Endothelial cell of umbilical vein (primary cell): ENCODE measurements at regions not wholly inside any gene's neighbourhood (a gene's known extent, or its start where the extent isn't known, plus 50 kb on each side); places are given as distances from the start of the nearest gene placed in this dataset.
"Not testable (repeated sequence)": the region's sequence is repeated elsewhere in the genome, so short reads cannot be mapped to it uniquely, and the experiment has no call there.

ENCODE experiments used
- CTCF ChIP-seq, 2 donors: IDR thresholded peaks; 1 replicate in 1 of 2; 2 replicates in 1 of 2; pipeline ENCODE4 v1.5.1; 2011; ENCODE audit warnings: low read length in 2 of 2, mild to moderate bottlenecking in 2 of 2, moderate library complexity in 2 of 2, control low read depth in 1 of 2, inconsistent platforms in 1 of 2, low read depth in 1 of 2; ENCODE audit not compliant: insufficient read depth in 1 of 2; ENCODE audit errors: extremely low read depth in 1 of 2
- EZH2 ChIP-seq: IDR thresholded peaks from 2 replicates; pipeline ENCODE4 v1.6.1; 2012; ENCODE audit warnings: borderline replicate concordance, low read depth, mild to moderate bottlenecking, moderate library complexity, low read length, inconsistent platforms; ENCODE audit not compliant: severe bottlenecking
- JUN ChIP-seq: IDR thresholded peaks from 2 replicates; pipeline ENCODE4 v1.6.1; 2011; ENCODE audit warnings: borderline replicate concordance, low read depth; ENCODE audit not compliant: insufficient read length, insufficient read depth
- MAX ChIP-seq: IDR thresholded peaks from 2 replicates; pipeline ENCODE4 v1.6.1; 2011; ENCODE audit not compliant: insufficient read depth, insufficient read length
- POLR2A ChIP-seq: IDR thresholded peaks from 2 replicates; pipeline ENCODE4 v1.6.1; 2012; ENCODE audit warnings: low read depth, mild to moderate bottlenecking, control low read depth, low read length
- POLR2AphosphoS5 ChIP-seq: IDR thresholded peaks from 2 replicates; pipeline ENCODE4 v1.6.1; 2012; ENCODE audit warnings: low read depth, mild to moderate bottlenecking, control low read depth, low read length, moderate library complexity; ENCODE audit not compliant: insufficient read depth

- TF ChIP-seq CTCF (IDR thresholded peaks at IDR 0.05; ENCODE audit: extremely low read depth in 1 of 2, insufficient read depth in 1 of 2, low read depth in 1 of 2, low read length in 2 of 2); POLR2A; JUN; EZH2; POLR2AphosphoS5; MAX: not testable (repeated sequence)
Observed at GRCh38 chr17:21558921-21559320, 133.4 kb upstream of the KCNJ18 start.
